HG03439 (cell line): ENCODE measurements at regions not wholly inside any gene's neighbourhood (a gene's known extent, or its start where the extent isn't known, plus 50 kb on each side); places are given as distances from the start of the nearest gene placed in this dataset.

Experiments
- ATAC-seq: cut with Tn5 transposase; IDR thresholded peaks from one replicate; pipeline ENCODE4 v1.9.1; 2021; ENCODE audit warnings: mild to moderate bottlenecking, moderate library complexity; ENCODE audit not compliant: unreplicated experiment

GRCh38 chr4:13892739-13893105 lies 265.2 kb upstream of the BOD1L1 start:
- ATAC-seq = no peak

- ATAC-seq = no peak
Measured at GRCh38 chr4:13893211-13893610, 265.7 kb upstream of the BOD1L1 start.

- no peak for ATAC-seq
Measured at GRCh38 chr4:13893987-13894386, 266.5 kb upstream of the BOD1L1 start.

GRCh38 chr4:13900780-13901179 lies 273.3 kb upstream of the BOD1L1 start:
- ATAC-seq = no peak

- no peak for ATAC-seq
Measured at GRCh38 chr4:13902146-13902545, 274.6 kb upstream of the BOD1L1 start.

- ATAC-seq = no peak
Measured at GRCh38 chr4:13903061-13903460, 275.5 kb upstream of the BOD1L1 start.

GRCh38 chr4:13903901-13904300 lies 276.4 kb upstream of the BOD1L1 start:
- ATAC-seq = no peak

- ATAC-seq = no peak
Measured at GRCh38 chr4:13905543-13905942, 278.0 kb upstream of the BOD1L1 start.

GRCh38 chr4:13906727-13907126 lies 279.2 kb upstream of the BOD1L1 start:
- no peak for ATAC-seq

- no peak for ATAC-seq
Measured at GRCh38 chr4:13907255-13907751, 279.8 kb upstream of the BOD1L1 start.

- no peak for ATAC-seq
Measured at GRCh38 chr4:13908455-13908854, 280.9 kb upstream of the BOD1L1 start.

GRCh38 chr4:13910556-13910955 lies 283.0 kb upstream of the BOD1L1 start:
- ATAC-seq = no peak

- no peak for ATAC-seq
Measured at GRCh38 chr4:13911256-13911655, 283.7 kb upstream of the BOD1L1 start.

- ATAC-seq = no peak
Measured at GRCh38 chr4:13912436-13912925, 285.0 kb upstream of the BOD1L1 start.

- no peak for ATAC-seq
Measured at GRCh38 chr4:13912966-13913365, 285.4 kb upstream of the BOD1L1 start.

GRCh38 chr4:13917015-13917414 lies 289.5 kb upstream of the BOD1L1 start:
- no peak for ATAC-seq

GRCh38 chr4:13918110-13918509 lies 290.6 kb upstream of the BOD1L1 start:
- no peak for ATAC-seq

- ATAC-seq = no peak
Measured at GRCh38 chr4:13918991-13919441, 291.5 kb upstream of the BOD1L1 start.

GRCh38 chr4:13920111-13920875 lies 292.8 kb upstream of the BOD1L1 start:
- ATAC-seq = no peak

GRCh38 chr4:13920901-13921300 lies 293.4 kb upstream of the BOD1L1 start:
- no peak for ATAC-seq

- no peak for ATAC-seq
Measured at GRCh38 chr4:13921805-13922204, 294.3 kb upstream of the BOD1L1 start.

GRCh38 chr4:13922459-13922858 lies 294.9 kb upstream of the BOD1L1 start:
- ATAC-seq = no peak
